Coronary artery (tissue), 2 donors: ENCODE measurements at regions not wholly inside any gene's neighbourhood (a gene's known extent, or its start where the extent isn't known, plus 50 kb on each side); places are given as distances from the start of the nearest gene placed in this dataset.

ENCODE experiments used
- DNase-seq: peaks from one replicate; pipeline ENCODE4 v3.0.0-alpha.2; 2017; ENCODE audit warnings: low spot score
- H3K27ac ChIP-seq, 2 donors: fragments of 200-600 bp; sonication (generic); one replicate each; pipeline ENCODE4 v1.5.1; 2016 to 2019
- H3K4me3 ChIP-seq: fragments of 200-600 bp; sonication (generic); 2 replicates; pipeline ENCODE4 v1.5.1; 2016; ENCODE audit warnings: mild to moderate bottlenecking, moderate library complexity
- CTCF ChIP-seq: fragments of 200-600 bp; sonication (generic); IDR thresholded peaks from one replicate; pipeline ENCODE4 v1.5.1; 2019; ENCODE audit warnings: antibody characterized with exemption

GRCh38 chr2:168300460-168300859, 53.1 kb upstream of the STK39 start:
- DNase-seq = no peak
- no peak for TF ChIP-seq CTCF
- Histone ChIP-seq H3K27ac (no peak overlapping the region), H3K4me3 (no peak overlapping the region)

- Histone ChIP-seq H3K27ac (no peak overlapping the region), H3K4me3 (no peak overlapping the region)
- TF ChIP-seq CTCF = no peak
- no peak for DNase-seq
These were observed 56.8 kb upstream of the STK39 start for GRCh38 chr2:168304024-168304681.

- no peak overlapping the region for H3K4me3 ChIP-seq
- TF ChIP-seq CTCF = no peak
- no peak for DNase-seq
- no peak overlapping the region for H3K27ac ChIP-seq
These were observed 60.0 kb upstream of the STK39 start for GRCh38 chr2:168307379-168307778.

- DNase-seq = no peak
- Histone ChIP-seq H3K4me3 (no peak overlapping the region), H3K27ac (no peak overlapping the region)
- no peak for TF ChIP-seq CTCF
These were observed 63.2 kb upstream of the STK39 start for GRCh38 chr2:168310580-168310979.

- TF ChIP-seq CTCF = no peak
- DNase-seq = no peak
- Histone ChIP-seq H3K4me3 (no peak overlapping the region), H3K27ac (no peak overlapping the region)
These were observed 64.0 kb upstream of the STK39 start for GRCh38 chr2:168311261-168311910.

GRCh38 chr2:168312036-168312822, 64.8 kb upstream of the STK39 start:
- Histone ChIP-seq H3K4me3 (no peak overlapping the region), H3K27ac (no peak overlapping the region)
- TF ChIP-seq CTCF = no peak
- no peak for DNase-seq
